ENCODE measurements at regions not wholly inside any gene's neighbourhood (a gene's known extent, or its start where the extent isn't known, plus 50 kb on each side); places are given as distances from the start of the nearest gene placed in this dataset.

DNA sequence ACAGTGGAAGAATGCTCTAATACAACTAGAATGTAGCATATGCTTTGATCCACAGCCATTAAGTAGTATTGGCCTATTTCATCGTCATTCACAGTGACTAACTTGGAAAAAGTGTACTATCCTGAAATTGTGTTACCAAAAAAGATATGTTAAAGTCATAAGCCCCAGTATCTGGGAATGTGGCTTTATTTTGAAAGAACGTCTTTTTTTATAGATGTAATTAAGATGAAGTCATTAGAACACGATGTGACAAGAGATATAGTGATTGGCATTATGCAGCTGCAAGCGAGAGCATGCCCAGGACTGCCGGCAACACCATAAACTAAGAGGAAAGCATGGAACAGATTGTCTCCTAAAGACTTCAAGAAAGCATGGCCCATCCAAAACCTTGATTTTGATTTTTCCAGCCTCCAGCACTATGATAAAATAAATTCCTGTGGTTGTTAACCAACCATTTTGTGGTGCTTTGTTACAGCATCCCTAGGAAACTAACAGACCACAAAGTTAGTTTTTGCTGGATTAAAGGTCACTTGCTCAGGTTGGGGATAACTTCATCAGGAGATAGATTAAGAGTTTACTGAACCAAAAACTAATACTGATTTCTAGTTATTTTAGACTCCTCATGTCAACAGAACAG lies 870.6 kb upstream of the LRRC4C start:
- in situ Hi-C loops (cut with HindIII; ENCODE audit: extremely low pct_ligation_motif_present, low pct_unique_long_range_greater_than_20kb) (no loop called here), intact Hi-C loops (cut with micrococcal nuclease; ENCODE audit: unreplicated experiment) (no loop called here)
- Histone ChIP-seq H4K20me1 (ENCODE audit: insufficient read depth, low read length) (no peaks in the 10 kb centered on the region), H2AFZ (ENCODE audit: low read length) (no peak overlapping the region), H3K4me3 (replicated peaks in 1 of 3; ENCODE audit: insufficient read depth in 1 of 3, low read depth in 2 of 3, low read length in 3 of 3) (no peak overlapping the region), H3K9me3 (ENCODE audit: low read length) (peaks cover 97% of the 10 kb centered on the region), H3K27me3 (ENCODE audit: control insufficient read depth in 1 of 2, insufficient read depth in 2 of 2, low read length in 2 of 2) (no peaks in the 10 kb centered on the region), H3K9ac (ENCODE audit: insufficient read depth, low read depth, low read length) (no peak overlapping the region), H3K79me2 (ENCODE audit: insufficient read depth, low read length) (no peaks in the 10 kb centered on the region), H3K36me3 (replicated peaks in 1 of 2; ENCODE audit: control insufficient read depth in 1 of 2, insufficient read depth in 2 of 2, low read length in 2 of 2) (no peaks in the 10 kb centered on the region), H3K4me1 (ENCODE audit: insufficient read depth, low read length) (no peaks in the 10 kb centered on the region), H3K4me2 (ENCODE audit: low read depth, low read length) (no peak overlapping the region), H3K27ac (ENCODE audit: extremely low read length, insufficient read depth, low read length) (no peak overlapping the region)
- ChIA-PET CTCF (ENCODE audit: low intra/inter-chr PET ratio, low total read pairs) (no interaction called here), POLR2A (no interaction called here)
- ATAC-seq (no peak), DNase-seq (ENCODE audit: low spot score) (no peak), FAIRE-seq (no peak)
- WGBS (ENCODE audit: low lambda C conversion rate): 4% methylated on average over 5 of the region's 5 CpGs
- BruUV-seq (replicated peaks): no TSS peak
- TF ChIP-seq ZNF670 (CRISPR knock-in tag; IDR thresholded peaks at IDR 0.05; ENCODE audit: borderline replicate concordance) (no peak), FOXM1 (CRISPR knock-in tag; IDR thresholded peaks at IDR 0.05) (no peak), ZNF83 (CRISPR knock-in tag; IDR thresholded peaks at IDR 0.05; ENCODE audit: borderline replicate concordance) (no peak), NR2C2 (CRISPR knock-in tag; IDR thresholded peaks at IDR 0.05; ENCODE audit: borderline replicate concordance) (no peak), SUZ12 (IDR thresholded peaks at IDR 0.05; ENCODE audit: low read depth, low read length) (no peak), TMF1 (CRISPR knock-in tag; IDR thresholded peaks at IDR 0.05; ENCODE audit: low read depth) (no peak), KLF9 (CRISPR knock-in tag; IDR thresholded peaks at IDR 0.05; ENCODE audit: low read depth) (no peak), TAF1 (CRISPR knock-in tag; IDR thresholded peaks at IDR 0.05) (no peak), ZNF230 (CRISPR knock-in tag; IDR thresholded peaks at IDR 0.05) (no peak), ZNF34 (CRISPR knock-in tag; IDR thresholded peaks at IDR 0.05; ENCODE audit: borderline replicate concordance) (no peak), NCOR1 (IDR thresholded peaks at IDR 0.05; ENCODE audit: borderline replicate concordance, low read length) (no peak)
- TF ChIP-seq, protein P1, sequence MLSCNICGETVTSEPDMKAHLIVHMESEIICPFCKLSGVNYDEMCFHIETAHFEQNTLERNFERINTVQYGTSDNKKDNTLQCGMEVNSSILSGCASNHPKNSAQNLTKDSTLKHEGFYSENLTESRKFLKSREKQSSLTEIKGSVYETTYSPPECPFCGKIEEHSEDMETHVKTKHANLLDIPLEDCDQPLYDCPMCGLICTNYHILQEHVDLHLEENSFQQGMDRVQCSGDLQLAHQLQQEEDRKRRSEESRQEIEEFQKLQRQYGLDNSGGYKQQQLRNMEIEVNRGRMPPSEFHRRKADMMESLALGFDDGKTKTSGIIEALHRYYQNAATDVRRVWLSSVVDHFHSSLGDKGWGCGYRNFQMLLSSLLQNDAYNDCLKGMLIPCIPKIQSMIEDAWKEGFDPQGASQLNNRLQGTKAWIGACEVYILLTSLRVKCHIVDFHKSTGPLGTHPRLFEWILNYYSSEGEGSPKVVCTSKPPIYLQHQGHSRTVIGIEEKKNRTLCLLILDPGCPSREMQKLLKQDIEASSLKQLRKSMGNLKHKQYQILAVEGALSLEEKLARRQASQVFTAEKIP (CRISPR knock-in tag; IDR thresholded peaks at IDR 0.05; ENCODE audit: borderline replicate concordance): no peak
- TF ChIP-seq, protein P2, sequence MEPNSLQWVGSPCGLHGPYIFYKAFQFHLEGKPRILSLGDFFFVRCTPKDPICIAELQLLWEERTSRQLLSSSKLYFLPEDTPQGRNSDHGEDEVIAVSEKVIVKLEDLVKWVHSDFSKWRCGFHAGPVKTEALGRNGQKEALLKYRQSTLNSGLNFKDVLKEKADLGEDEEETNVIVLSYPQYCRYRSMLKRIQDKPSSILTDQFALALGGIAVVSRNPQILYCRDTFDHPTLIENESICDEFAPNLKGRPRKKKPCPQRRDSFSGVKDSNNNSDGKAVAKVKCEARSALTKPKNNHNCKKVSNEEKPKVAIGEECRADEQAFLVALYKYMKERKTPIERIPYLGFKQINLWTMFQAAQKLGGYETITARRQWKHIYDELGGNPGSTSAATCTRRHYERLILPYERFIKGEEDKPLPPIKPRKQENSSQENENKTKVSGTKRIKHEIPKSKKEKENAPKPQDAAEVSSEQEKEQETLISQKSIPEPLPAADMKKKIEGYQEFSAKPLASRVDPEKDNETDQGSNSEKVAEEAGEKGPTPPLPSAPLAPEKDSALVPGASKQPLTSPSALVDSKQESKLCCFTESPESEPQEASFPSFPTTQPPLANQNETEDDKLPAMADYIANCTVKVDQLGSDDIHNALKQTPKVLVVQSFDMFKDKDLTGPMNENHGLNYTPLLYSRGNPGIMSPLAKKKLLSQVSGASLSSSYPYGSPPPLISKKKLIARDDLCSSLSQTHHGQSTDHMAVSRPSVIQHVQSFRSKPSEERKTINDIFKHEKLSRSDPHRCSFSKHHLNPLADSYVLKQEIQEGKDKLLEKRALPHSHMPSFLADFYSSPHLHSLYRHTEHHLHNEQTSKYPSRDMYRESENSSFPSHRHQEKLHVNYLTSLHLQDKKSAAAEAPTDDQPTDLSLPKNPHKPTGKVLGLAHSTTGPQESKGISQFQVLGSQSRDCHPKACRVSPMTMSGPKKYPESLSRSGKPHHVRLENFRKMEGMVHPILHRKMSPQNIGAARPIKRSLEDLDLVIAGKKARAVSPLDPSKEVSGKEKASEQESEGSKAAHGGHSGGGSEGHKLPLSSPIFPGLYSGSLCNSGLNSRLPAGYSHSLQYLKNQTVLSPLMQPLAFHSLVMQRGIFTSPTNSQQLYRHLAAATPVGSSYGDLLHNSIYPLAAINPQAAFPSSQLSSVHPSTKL (CRISPR knock-in tag; IDR thresholded peaks at IDR 0.05): no peak
- TF ChIP-seq, protein P3, sequence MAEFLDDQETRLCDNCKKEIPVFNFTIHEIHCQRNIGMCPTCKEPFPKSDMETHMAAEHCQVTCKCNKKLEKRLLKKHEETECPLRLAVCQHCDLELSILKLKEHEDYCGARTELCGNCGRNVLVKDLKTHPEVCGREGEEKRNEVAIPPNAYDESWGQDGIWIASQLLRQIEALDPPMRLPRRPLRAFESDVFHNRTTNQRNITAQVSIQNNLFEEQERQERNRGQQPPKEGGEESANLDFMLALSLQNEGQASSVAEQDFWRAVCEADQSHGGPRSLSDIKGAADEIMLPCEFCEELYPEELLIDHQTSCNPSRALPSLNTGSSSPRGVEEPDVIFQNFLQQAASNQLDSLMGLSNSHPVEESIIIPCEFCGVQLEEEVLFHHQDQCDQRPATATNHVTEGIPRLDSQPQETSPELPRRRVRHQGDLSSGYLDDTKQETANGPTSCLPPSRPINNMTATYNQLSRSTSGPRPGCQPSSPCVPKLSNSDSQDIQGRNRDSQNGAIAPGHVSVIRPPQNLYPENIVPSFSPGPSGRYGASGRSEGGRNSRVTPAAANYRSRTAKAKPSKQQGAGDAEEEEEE (CRISPR knock-in tag; IDR thresholded peaks at IDR 0.05; ENCODE audit: borderline replicate concordance): no peak
- TF ChIP-seq, protein P4, sequence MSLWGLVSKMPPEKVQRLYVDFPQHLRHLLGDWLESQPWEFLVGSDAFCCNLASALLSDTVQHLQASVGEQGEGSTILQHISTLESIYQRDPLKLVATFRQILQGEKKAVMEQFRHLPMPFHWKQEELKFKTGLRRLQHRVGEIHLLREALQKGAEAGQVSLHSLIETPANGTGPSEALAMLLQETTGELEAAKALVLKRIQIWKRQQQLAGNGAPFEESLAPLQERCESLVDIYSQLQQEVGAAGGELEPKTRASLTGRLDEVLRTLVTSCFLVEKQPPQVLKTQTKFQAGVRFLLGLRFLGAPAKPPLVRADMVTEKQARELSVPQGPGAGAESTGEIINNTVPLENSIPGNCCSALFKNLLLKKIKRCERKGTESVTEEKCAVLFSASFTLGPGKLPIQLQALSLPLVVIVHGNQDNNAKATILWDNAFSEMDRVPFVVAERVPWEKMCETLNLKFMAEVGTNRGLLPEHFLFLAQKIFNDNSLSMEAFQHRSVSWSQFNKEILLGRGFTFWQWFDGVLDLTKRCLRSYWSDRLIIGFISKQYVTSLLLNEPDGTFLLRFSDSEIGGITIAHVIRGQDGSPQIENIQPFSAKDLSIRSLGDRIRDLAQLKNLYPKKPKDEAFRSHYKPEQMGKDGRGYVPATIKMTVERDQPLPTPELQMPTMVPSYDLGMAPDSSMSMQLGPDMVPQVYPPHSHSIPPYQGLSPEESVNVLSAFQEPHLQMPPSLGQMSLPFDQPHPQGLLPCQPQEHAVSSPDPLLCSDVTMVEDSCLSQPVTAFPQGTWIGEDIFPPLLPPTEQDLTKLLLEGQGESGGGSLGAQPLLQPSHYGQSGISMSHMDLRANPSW (CRISPR knock-in tag; IDR thresholded peaks at IDR 0.05; ENCODE audit: borderline replicate concordance): no peak
